Omental fat pad (tissue), 3 donors: ENCODE measurements at regions not wholly inside any gene's neighbourhood (a gene's known extent, or its start where the extent isn't known, plus 50 kb on each side); places are given as distances from the start of the nearest gene placed in this dataset.

ENCODE experiments used
- ATAC-seq: fragments of 150-250 bp; one replicate; pipeline ENCODE4 v1.9.1; 2016; ENCODE audit warnings: mild to moderate bottlenecking, moderate library complexity; ENCODE audit not compliant: low FRiP score
- DNase-seq: peaks from one replicate; pipeline ENCODE4 v3.0.0-alpha.2; 2019; ENCODE audit warnings: low spot score
- CTCF ChIP-seq, 3 donors: fragments of 450-650 bp; IDR thresholded peaks; one replicate each; pipeline ENCODE4 v1.5.1; 2016 to 2017; ENCODE audit warnings: antibody characterized with exemption in 3 of 3, mild to moderate bottlenecking in 3 of 3, moderate library complexity in 2 of 3

- no peak for ATAC-seq
- no peak for DNase-seq
- TF ChIP-seq CTCF (IDR thresholded peaks at IDR 0.05), result no peak
Measured at GRCh38 chr5:40314275-40314674, 365.4 kb upstream of the PTGER4 start.

GRCh38 chr5:40312205-40312604 is 367.5 kb upstream of the PTGER4 start:
- ATAC-seq (no peak), DNase-seq (no peak)
- no peak for TF ChIP-seq CTCF (IDR thresholded peaks at IDR 0.05)

- DNase-seq, result no peak
- no peak for ATAC-seq
- no peak for TF ChIP-seq CTCF (IDR thresholded peaks at IDR 0.05)
Measured at GRCh38 chr5:40309851-40310250, 369.9 kb upstream of the PTGER4 start.

- no peak for TF ChIP-seq CTCF (IDR thresholded peaks at IDR 0.05)
- DNase-seq (no peak), ATAC-seq (no peak)
Measured at GRCh38 chr5:40308867-40309266, 370.8 kb upstream of the PTGER4 start.

GRCh38 chr5:40307920-40308319 is 371.8 kb upstream of the PTGER4 start:
- TF ChIP-seq CTCF (IDR thresholded peaks at IDR 0.05), result no peak
- no peak for DNase-seq
- no peak for ATAC-seq

GRCh38 chr5:40306869-40307487 is 372.7 kb upstream of the PTGER4 start:
- ATAC-seq, result no peak
- TF ChIP-seq CTCF (IDR thresholded peaks at IDR 0.05), result no peak

GRCh38 chr5:40292006-40292405 is 387.7 kb upstream of the PTGER4 start:
- no peak for TF ChIP-seq CTCF (IDR thresholded peaks at IDR 0.05)
- no peak for ATAC-seq
- DNase-seq, result no peak

More at GRCh38 chr5:40306869-40307487, 372.7 kb upstream of the PTGER4 start:
- DNase-seq, result no peak
